ENCODE measurements at regions not wholly inside any gene's neighbourhood (a gene's known extent, or its start where the extent isn't known, plus 50 kb on each side); places are given as distances from the start of the nearest gene placed in this dataset.

DNA sequence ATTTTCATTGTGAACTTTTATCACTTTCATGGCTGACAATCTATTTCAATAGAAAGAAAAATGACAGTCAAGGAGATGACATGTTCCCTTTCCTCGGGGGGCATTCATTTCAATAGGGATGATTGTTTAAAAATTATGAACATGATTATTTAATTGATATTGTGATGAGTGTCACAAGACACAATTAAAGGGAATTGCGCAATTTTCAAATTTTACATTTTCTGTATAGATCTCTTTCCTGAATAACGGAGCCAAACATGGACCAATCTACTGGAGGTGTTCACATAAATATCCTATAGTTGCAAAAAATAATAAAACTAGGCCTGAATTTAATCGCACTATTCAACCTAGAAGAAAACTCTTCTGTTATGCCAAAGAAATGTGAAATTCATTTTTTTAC lies 1274.6 kb downstream of the SLITRK5 start:
- Histone ChIP-seq H3K4me1 (ENCODE audit: insufficient read depth, low read length) (no peaks in the 10 kb centered on the region), H3K9ac (ENCODE audit: low read length) (no peak overlapping the region), H3K27ac (ENCODE audit: low read length) (no peak overlapping the region), H3K27me3 (ENCODE audit: low read length) (no peaks in the 10 kb centered on the region), H4K20me1 (ENCODE audit: low read length) (no peaks in the 10 kb centered on the region), H3F3A (ENCODE audit: low read length, unreplicated experiment) (no peaks in the 10 kb centered on the region), H3K79me2 (ENCODE audit: low read length) (no peaks in the 10 kb centered on the region), H3K4me3 (ENCODE audit: low read length) (no peak overlapping the region), H2AFZ (ENCODE audit: low read length) (no peak overlapping the region), H3K9me3 (ENCODE audit: low read length) (no peaks in the 10 kb centered on the region), H3K36me3 (ENCODE audit: low read depth, low read length) (no peaks in the 10 kb centered on the region), H3K9me2 (replicated peaks; ENCODE audit: low read length) (no peaks in the 10 kb centered on the region), H3K4me2 (ENCODE audit: low read length) (no peak overlapping the region)
- intact Hi-C loops (cut with micrococcal nuclease): no loop called here
- ATAC-seq: no peak
- ChIA-PET POLR2A (ENCODE audit: unreplicated experiment) (no interaction called here), CTCF (no interaction called here)
- no peak for TF ChIP-seq EZH2phosphoT487 (IDR thresholded peaks at IDR 0.05; ENCODE audit: borderline replicate concordance, low read length)
- TF ChIP-seq CTCF (conservative IDR thresholded peaks at IDR 0.05; ENCODE audit: low read depth, low read length): no peak
- TF ChIP-seq EZH2 (IDR thresholded peaks at IDR 0.05; ENCODE audit: low read length, unreplicated experiment): no peak
- BruUV-seq (replicated peaks): no TSS peak
- no peak for DNase-seq

DNA sequence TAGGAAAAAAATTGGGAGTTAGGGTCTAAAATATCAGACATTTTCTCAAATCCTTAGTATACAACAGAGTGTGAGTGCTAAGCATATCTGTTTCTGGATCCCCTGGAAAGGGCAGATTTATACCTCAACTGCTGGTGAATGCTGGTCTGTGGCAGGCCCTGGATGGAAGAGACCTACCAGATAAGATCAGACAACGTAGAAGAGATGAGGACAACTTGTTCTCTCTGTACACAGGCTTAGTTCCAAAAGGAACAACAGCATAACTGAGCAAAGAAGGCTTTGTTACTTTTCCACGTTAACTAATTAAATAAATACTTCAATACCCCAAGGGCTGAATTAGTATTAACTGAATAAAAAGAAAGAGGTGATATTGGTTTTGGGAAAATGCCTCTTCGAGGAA lies 1277.3 kb downstream of the SLITRK5 start:
- H3K27ac ChIP-seq (ENCODE audit: low read length): no peak overlapping the region
- no peaks in the 10 kb centered on the region for H3F3A ChIP-seq (ENCODE audit: low read length, unreplicated experiment)
- no peaks in the 10 kb centered on the region for H3K27me3 ChIP-seq (ENCODE audit: low read length)
- BruUV-seq (replicated peaks): no TSS peak
- CTCF ChIA-PET: no interaction called here
- no peak for TF ChIP-seq EZH2phosphoT487 (IDR thresholded peaks at IDR 0.05; ENCODE audit: borderline replicate concordance, low read length)
- no peak for TF ChIP-seq CTCF (conservative IDR thresholded peaks at IDR 0.05; ENCODE audit: low read depth, low read length)
- TF ChIP-seq EZH2 (IDR thresholded peaks at IDR 0.05; ENCODE audit: low read length, unreplicated experiment): no peak
- H3K4me3 ChIP-seq (ENCODE audit: low read length): no peak overlapping the region
- no peaks in the 10 kb centered on the region for H4K20me1 ChIP-seq (ENCODE audit: low read length)
- no peaks in the 10 kb centered on the region for H3K4me1 ChIP-seq (ENCODE audit: insufficient read depth, low read length)
- H3K36me3 ChIP-seq (ENCODE audit: low read depth, low read length): no peaks in the 10 kb centered on the region
- DNase-seq (no peak), ATAC-seq (no peak)
- intact Hi-C loops (cut with micrococcal nuclease): no loop called here
- no peak overlapping the region for H3K4me2 ChIP-seq (ENCODE audit: low read length)
- H3K9me2 ChIP-seq (replicated peaks; ENCODE audit: low read length): no peaks in the 10 kb centered on the region
- POLR2A ChIA-PET (ENCODE audit: unreplicated experiment): no interaction called here
- H3K9me3 ChIP-seq (ENCODE audit: low read length): no peaks in the 10 kb centered on the region
- H2AFZ ChIP-seq (ENCODE audit: low read length): no peak overlapping the region
- no peak overlapping the region for H3K9ac ChIP-seq (ENCODE audit: low read length)
- H3K79me2 ChIP-seq (ENCODE audit: low read length): no peaks in the 10 kb centered on the region

DNA sequence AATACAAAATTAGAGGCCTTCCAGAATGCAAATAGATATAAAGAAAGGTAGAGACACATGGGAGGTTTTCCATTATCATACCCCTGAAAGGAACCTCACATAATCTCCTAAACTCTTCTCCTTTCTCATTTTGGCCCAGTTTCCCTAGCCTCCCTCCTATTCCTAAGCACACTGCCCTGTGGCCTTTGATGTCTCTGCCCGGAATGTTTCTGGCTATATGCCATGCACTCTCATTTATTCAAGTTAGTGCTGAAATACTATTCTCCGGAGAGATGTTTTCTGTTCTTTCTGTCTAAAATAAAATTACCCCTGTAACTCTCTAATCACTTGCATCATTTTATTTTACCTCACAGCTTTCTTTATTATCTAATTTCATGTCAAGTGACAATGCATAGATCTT lies 1287.7 kb downstream of the SLITRK5 start:
- POLR2A ChIA-PET (ENCODE audit: unreplicated experiment): no interaction called here
- intact Hi-C loops (cut with micrococcal nuclease): no loop called here

More for the DNA sequence above, 1287.7 kb downstream of the SLITRK5 start:
- DNase-seq (no peak), ATAC-seq (no peak)
- Histone ChIP-seq H4K20me1 (ENCODE audit: low read length) (no peaks in the 10 kb centered on the region), H3K79me2 (ENCODE audit: low read length) (no peaks in the 10 kb centered on the region), H3K27ac (ENCODE audit: low read length) (no peak overlapping the region), H3K27me3 (ENCODE audit: low read length) (no peaks in the 10 kb centered on the region), H3K9ac (ENCODE audit: low read length) (no peak overlapping the region), H3K9me2 (replicated peaks; ENCODE audit: low read length) (no peaks in the 10 kb centered on the region), H2AFZ (ENCODE audit: low read length) (no peak overlapping the region), H3K4me1 (ENCODE audit: insufficient read depth, low read length) (no peaks in the 10 kb centered on the region), H3F3A (ENCODE audit: low read length, unreplicated experiment) (no peaks in the 10 kb centered on the region), H3K4me3 (ENCODE audit: low read length) (no peak overlapping the region), H3K4me2 (ENCODE audit: low read length) (no peak overlapping the region), H3K36me3 (ENCODE audit: low read depth, low read length) (no peaks in the 10 kb centered on the region), H3K9me3 (ENCODE audit: low read length) (no peaks in the 10 kb centered on the region)
- CTCF ChIA-PET: no interaction called here
- BruUV-seq (replicated peaks): no TSS peak
- no peak for TF ChIP-seq CTCF (conservative IDR thresholded peaks at IDR 0.05; ENCODE audit: low read depth, low read length)
- no peak for TF ChIP-seq EZH2phosphoT487 (IDR thresholded peaks at IDR 0.05; ENCODE audit: borderline replicate concordance, low read length)
- no peak for TF ChIP-seq EZH2 (IDR thresholded peaks at IDR 0.05; ENCODE audit: low read length, unreplicated experiment)
